ENCODE measurements at regions not wholly inside any gene's neighbourhood (a gene's known extent, or its start where the extent isn't known, plus 50 kb on each side); places are given as distances from the start of the nearest gene placed in this dataset.

DNA sequence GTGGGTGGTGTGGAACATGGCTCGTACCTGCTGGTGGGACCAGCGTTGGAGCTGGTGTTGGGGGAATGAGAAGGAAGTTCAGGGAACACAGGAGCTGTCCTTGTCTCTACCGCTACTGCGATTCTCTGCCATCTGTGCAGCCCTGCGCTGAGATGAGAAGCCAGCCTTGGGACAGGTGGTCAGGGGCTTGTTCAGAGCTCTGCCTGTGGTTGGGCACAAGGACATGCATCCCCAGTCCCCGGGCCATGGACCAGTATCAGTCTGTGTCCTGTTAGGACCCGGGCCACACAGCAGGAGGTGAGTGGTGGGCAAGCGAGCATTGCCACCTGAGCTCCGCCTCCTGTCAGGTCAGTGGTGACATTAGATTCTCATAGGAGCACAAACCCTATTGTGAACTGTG lies 164.4 kb downstream of the TSN start:
- no peak for TF ChIP-seq ZFP37 (tag by site-specific recombination; IDR thresholded peaks at IDR 0.05)
- TF ChIP-seq, protein P1, sequence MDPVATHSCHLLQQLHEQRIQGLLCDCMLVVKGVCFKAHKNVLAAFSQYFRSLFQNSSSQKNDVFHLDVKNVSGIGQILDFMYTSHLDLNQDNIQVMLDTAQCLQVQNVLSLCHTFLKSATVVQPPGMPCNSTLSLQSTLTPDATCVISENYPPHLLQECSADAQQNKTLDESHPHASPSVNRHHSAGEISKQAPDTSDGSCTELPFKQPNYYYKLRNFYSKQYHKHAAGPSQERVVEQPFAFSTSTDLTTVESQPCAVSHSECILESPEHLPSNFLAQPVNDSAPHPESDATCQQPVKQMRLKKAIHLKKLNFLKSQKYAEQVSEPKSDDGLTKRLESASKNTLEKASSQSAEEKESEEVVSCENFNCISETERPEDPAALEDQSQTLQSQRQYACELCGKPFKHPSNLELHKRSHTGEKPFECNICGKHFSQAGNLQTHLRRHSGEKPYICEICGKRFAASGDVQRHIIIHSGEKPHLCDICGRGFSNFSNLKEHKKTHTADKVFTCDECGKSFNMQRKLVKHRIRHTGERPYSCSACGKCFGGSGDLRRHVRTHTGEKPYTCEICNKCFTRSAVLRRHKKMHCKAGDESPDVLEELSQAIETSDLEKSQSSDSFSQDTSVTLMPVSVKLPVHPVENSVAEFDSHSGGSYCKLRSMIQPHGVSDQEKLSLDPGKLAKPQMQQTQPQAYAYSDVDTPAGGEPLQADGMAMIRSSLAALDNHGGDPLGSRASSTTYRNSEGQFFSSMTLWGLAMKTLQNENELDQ (tag by site-specific recombination; IDR thresholded peaks at IDR 0.05; ENCODE audit: low read depth), result no peak
- TF ChIP-seq, protein P2, sequence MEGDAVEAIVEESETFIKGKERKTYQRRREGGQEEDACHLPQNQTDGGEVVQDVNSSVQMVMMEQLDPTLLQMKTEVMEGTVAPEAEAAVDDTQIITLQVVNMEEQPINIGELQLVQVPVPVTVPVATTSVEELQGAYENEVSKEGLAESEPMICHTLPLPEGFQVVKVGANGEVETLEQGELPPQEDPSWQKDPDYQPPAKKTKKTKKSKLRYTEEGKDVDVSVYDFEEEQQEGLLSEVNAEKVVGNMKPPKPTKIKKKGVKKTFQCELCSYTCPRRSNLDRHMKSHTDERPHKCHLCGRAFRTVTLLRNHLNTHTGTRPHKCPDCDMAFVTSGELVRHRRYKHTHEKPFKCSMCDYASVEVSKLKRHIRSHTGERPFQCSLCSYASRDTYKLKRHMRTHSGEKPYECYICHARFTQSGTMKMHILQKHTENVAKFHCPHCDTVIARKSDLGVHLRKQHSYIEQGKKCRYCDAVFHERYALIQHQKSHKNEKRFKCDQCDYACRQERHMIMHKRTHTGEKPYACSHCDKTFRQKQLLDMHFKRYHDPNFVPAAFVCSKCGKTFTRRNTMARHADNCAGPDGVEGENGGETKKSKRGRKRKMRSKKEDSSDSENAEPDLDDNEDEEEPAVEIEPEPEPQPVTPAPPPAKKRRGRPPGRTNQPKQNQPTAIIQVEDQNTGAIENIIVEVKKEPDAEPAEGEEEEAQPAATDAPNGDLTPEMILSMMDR (tag by site-specific recombination; IDR thresholded peaks at IDR 0.05), result no peak
- TF ChIP-seq YY1 (tag by site-specific recombination; IDR thresholded peaks at IDR 0.05), result no peak
- TF ChIP-seq ZNF555 (tag by site-specific recombination; conservative IDR thresholded peaks at IDR 0.05), result no peak
- TF ChIP-seq ZNF157 (tag by site-specific recombination; IDR thresholded peaks at IDR 0.05), result no peak
- TF ChIP-seq, protein P3, sequence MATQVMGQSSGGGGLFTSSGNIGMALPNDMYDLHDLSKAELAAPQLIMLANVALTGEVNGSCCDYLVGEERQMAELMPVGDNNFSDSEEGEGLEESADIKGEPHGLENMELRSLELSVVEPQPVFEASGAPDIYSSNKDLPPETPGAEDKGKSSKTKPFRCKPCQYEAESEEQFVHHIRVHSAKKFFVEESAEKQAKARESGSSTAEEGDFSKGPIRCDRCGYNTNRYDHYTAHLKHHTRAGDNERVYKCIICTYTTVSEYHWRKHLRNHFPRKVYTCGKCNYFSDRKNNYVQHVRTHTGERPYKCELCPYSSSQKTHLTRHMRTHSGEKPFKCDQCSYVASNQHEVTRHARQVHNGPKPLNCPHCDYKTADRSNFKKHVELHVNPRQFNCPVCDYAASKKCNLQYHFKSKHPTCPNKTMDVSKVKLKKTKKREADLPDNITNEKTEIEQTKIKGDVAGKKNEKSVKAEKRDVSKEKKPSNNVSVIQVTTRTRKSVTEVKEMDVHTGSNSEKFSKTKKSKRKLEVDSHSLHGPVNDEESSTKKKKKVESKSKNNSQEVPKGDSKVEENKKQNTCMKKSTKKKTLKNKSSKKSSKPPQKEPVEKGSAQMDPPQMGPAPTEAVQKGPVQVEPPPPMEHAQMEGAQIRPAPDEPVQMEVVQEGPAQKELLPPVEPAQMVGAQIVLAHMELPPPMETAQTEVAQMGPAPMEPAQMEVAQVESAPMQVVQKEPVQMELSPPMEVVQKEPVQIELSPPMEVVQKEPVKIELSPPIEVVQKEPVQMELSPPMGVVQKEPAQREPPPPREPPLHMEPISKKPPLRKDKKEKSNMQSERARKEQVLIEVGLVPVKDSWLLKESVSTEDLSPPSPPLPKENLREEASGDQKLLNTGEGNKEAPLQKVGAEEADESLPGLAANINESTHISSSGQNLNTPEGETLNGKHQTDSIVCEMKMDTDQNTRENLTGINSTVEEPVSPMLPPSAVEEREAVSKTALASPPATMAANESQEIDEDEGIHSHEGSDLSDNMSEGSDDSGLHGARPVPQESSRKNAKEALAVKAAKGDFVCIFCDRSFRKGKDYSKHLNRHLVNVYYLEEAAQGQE (tag by site-specific recombination; IDR thresholded peaks at IDR 0.05), result no peak
- TF ChIP-seq ZNF311 (tag by site-specific recombination; IDR thresholded peaks at IDR 0.05; ENCODE audit: borderline replicate concordance), result no peak
- TF ChIP-seq ZNF404 (tag by site-specific recombination; IDR thresholded peaks at IDR 0.05), result no peak
- no peak for TF ChIP-seq ZBTB8A (tag by site-specific recombination; IDR thresholded peaks at IDR 0.05)
- TF ChIP-seq, protein P4, sequence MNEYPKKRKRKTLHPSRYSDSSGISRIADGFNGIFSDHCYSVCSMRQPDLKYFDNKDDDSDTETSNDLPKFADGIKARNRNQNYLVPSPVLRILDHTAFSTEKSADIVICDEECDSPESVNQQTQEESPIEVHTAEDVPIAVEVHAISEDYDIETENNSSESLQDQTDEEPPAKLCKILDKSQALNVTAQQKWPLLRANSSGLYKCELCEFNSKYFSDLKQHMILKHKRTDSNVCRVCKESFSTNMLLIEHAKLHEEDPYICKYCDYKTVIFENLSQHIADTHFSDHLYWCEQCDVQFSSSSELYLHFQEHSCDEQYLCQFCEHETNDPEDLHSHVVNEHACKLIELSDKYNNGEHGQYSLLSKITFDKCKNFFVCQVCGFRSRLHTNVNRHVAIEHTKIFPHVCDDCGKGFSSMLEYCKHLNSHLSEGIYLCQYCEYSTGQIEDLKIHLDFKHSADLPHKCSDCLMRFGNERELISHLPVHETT (tag by site-specific recombination; IDR thresholded peaks at IDR 0.05), result no peak
- no peak for TF ChIP-seq ZNF629 (tag by site-specific recombination; IDR thresholded peaks at IDR 0.05)
- TF ChIP-seq MEIS1 (CRISPR knock-in tag; IDR thresholded peaks at IDR 0.05; ENCODE audit: borderline replicate concordance), result no peak
- no peak for TF ChIP-seq ZNF184 (tag by site-specific recombination; IDR thresholded peaks at IDR 0.05)
